CD14-positive monocyte (primary cell): ENCODE measurements at regions not wholly inside any gene's neighbourhood (a gene's known extent, or its start where the extent isn't known, plus 50 kb on each side); places are given as distances from the start of the nearest gene placed in this dataset.

Source experiments
- DNase-seq, 3 donors: peaks; one replicate each; pipeline ENCODE4 v3.0.0-alpha.2; 2011 to 2022
- H2AFZ ChIP-seq: 2 replicates; pipeline ENCODE4 v1.6.0; 2012; ENCODE audit warnings: mild to moderate bottlenecking, low read depth, low read length, inconsistent platforms; ENCODE audit not compliant: insufficient read depth, poor library complexity, severe bottlenecking
- H3K27ac ChIP-seq, 2 donors: 1 replicate in 1 of 2; 2 replicates in 1 of 2; pipeline ENCODE4 v1.5.1; 2012 to 2013; ENCODE audit warnings: low read length in 2 of 2, control low read depth in 1 of 2, inconsistent platforms in 1 of 2, low read depth in 1 of 2, mild to moderate bottlenecking in 1 of 2
- H3K27me3 ChIP-seq, 2 donors: one replicate each; pipeline versions ENCODE4 v1.6.0 to v1.6.1; 2011 to 2013; ENCODE audit warnings: low read length in 2 of 2; ENCODE audit not compliant: control insufficient read depth in 2 of 2, insufficient read depth in 2 of 2
- H3K36me3 ChIP-seq, 2 donors: replicated peaks in 1 of 2; 1 replicate in 1 of 2; 2 replicates in 1 of 2; pipeline versions ENCODE4 v1.5.1 to v1.6.1; 2012 to 2013; ENCODE audit warnings: low read length in 2 of 2, control low read depth in 1 of 2, inconsistent platforms in 1 of 2, mild to moderate bottlenecking in 1 of 2; ENCODE audit not compliant: insufficient read depth in 2 of 2, control insufficient read depth in 1 of 2
- H3K4me1 ChIP-seq, 2 donors: 1 replicate in 1 of 2; 2 replicates in 1 of 2; pipeline versions ENCODE4 v1.5.1 to v1.6.1; 2012 to 2013; ENCODE audit warnings: low read length in 2 of 2, control low read depth in 1 of 2, inconsistent platforms in 1 of 2, mild to moderate bottlenecking in 1 of 2, moderate library complexity in 1 of 2; ENCODE audit not compliant: insufficient read depth in 2 of 2, control insufficient read depth in 1 of 2
- H3K4me2 ChIP-seq: replicated peaks from 2 replicates; pipeline ENCODE3; 2012; ENCODE audit warnings: low read length, moderate library complexity, mild to moderate bottlenecking; ENCODE audit not compliant: poor library complexity, severe bottlenecking; ENCODE audit errors: extremely low read depth
- H3K4me3 ChIP-seq, 3 experiments: fragments of 200-600 bp in 1 of 3; sonication (generic) in 1 of 3; replicated peaks in 1 of 3; 1 replicate in 2 of 3; 2 replicates in 1 of 3; pipeline ENCODE4 v1.5.1; 2011 to 2013; ENCODE audit warnings: low read length in 3 of 3, mild to moderate bottlenecking in 3 of 3, control low read depth in 2 of 3, low read depth in 2 of 3, inconsistent platforms in 1 of 3, moderate library complexity in 1 of 3
- H3K79me2 ChIP-seq: 2 replicates; pipeline ENCODE4 v1.6.0; 2012; ENCODE audit warnings: mild to moderate bottlenecking, control low read depth, inconsistent platforms, low read length, moderate library complexity; ENCODE audit not compliant: insufficient read depth
- H3K9ac ChIP-seq: 2 replicates; pipeline ENCODE4 v1.6.0; 2017; ENCODE audit warnings: low read length, mild to moderate bottlenecking; ENCODE audit not compliant: insufficient read depth, poor library complexity, severe bottlenecking
- H3K9me3 ChIP-seq, 2 donors: replicated peaks in 1 of 2; 1 replicate in 1 of 2; 2 replicates in 1 of 2; pipeline versions ENCODE4 v1.5.1 to v1.6.1; 2012 to 2013; ENCODE audit warnings: low read length in 2 of 2, control low read depth in 1 of 2; ENCODE audit not compliant: control insufficient read depth in 1 of 2, insufficient read depth in 1 of 2
- H4K20me1 ChIP-seq: 2 replicates; pipeline ENCODE4 v1.6.0; 2012; ENCODE audit warnings: mild to moderate bottlenecking, low read length, control low read depth, moderate library complexity; ENCODE audit not compliant: insufficient read depth
- H3K27ac Mint-ChIP-seq, 7 donors: one replicate each; pipeline ENCODE4 v1.8.0; 2020; ENCODE audit warnings: mild to moderate bottlenecking in 7 of 7, mixed read lengths in 7 of 7, moderate library complexity in 6 of 7, inconsistent platforms in 2 of 7
- H3K27me3 Mint-ChIP-seq, 3 donors: one replicate each; pipeline ENCODE4 v1.8.0; 2021 to 2022; ENCODE audit warnings: low read depth in 3 of 3, mild to moderate bottlenecking in 3 of 3, mixed read lengths in 3 of 3, moderate library complexity in 3 of 3, inconsistent platforms in 1 of 3
- H3K36me3 Mint-ChIP-seq, 2 donors: one replicate each; pipeline ENCODE4 v1.8.0; 2020; ENCODE audit warnings: mixed read lengths in 2 of 2, inconsistent platforms in 1 of 2, mild to moderate bottlenecking in 1 of 2
- H3K4me1 Mint-ChIP-seq: one replicate; pipeline ENCODE4 v1.8.0; 2020; ENCODE audit warnings: mild to moderate bottlenecking, mixed read lengths
- H3K4me3 Mint-ChIP-seq, 2 donors: one replicate each; pipeline ENCODE4 v1.8.0; 2020; ENCODE audit warnings: mild to moderate bottlenecking in 2 of 2, mixed read lengths in 2 of 2, moderate library complexity in 1 of 2
- H3K9me3 Mint-ChIP-seq, 7 donors: one replicate each; pipeline ENCODE4 v1.8.0; 2020 to 2022; ENCODE audit warnings: mixed read lengths in 7 of 7, mild to moderate bottlenecking in 6 of 7, moderate library complexity in 6 of 7, inconsistent platforms in 2 of 7
- CTCF ChIP-seq: fragments of 200-600 bp; IDR thresholded peaks from one replicate; pipeline ENCODE4 v1.8.0; 2022; ENCODE audit warnings: antibody characterized with exemption, mild to moderate bottlenecking
- WGBS: methylation state at CpG from one replicate; pipeline ENCODE4 v1.1.5; 2013; ENCODE audit warnings: missing lambda C conversion rate; ENCODE audit not compliant: insufficient coverage; 5-methylcytosine and 5-hydroxymethylcytosine counted together
- intact Hi-C, 2 donors: fragments of 100-400 bp; cut with micrococcal nuclease; formaldehyde crosslinking; loops; one replicate each; pipeline versions ENCODE4 v1.15.0 to v1.15.1; 2023

DNA sequence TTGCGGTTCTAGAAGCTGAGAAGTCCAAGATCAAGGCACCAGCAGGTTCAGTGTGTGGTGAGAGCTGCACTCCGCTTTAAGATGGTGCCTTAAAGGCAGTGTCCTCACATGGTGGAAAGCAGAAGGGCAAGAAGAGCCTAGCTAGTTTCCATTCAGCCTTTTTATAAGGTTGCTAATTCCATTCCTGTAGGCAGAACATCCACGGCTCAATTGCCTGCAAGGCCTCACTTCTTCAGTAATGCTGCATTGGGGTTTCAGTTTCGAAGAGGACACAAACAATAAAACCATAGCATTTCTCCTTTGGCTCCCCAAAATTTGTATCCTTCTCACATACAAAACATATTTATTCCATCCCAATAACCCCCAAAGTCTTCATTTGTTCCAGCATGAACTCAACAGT, 109.5 kb upstream of the KCND2 start:
- no peaks in the 10 kb centered on the region for H3K27me3 Mint-ChIP-seq
- no peaks in the 10 kb centered on the region for H3K36me3 Mint-ChIP-seq
- no peaks in the 10 kb centered on the region for H4K20me1 ChIP-seq
- no peak for DNase-seq
- H3K9me3 ChIP-seq, result peaks cover 0 to 3% of the 10 kb centered on the region in 2 donors
- 82% methylated on average over 2 of the region's 4 CpGs for WGBS
- intact Hi-C loops, result no loop called here
- peaks cover 0 to 5% (median 0%) of the 10 kb centered on the region in 7 donors for H3K9me3 Mint-ChIP-seq
- no peak overlapping the region for H3K27ac ChIP-seq
- no peaks in the 10 kb centered on the region for H3K4me1 ChIP-seq
- TF ChIP-seq CTCF, result no peak
- H3K27ac Mint-ChIP-seq, result no peak overlapping the region
- no peaks in the 10 kb centered on the region for H3K27me3 ChIP-seq
- no peak overlapping the region for H3K4me2 ChIP-seq
- H3K36me3 ChIP-seq, result no peaks in the 10 kb centered on the region
- no peaks in the 10 kb centered on the region for H3K79me2 ChIP-seq
- no peak overlapping the region for H3K9ac ChIP-seq
- no peak overlapping the region for H2AFZ ChIP-seq
- no peak overlapping the region for H3K4me3 Mint-ChIP-seq
- no peak overlapping the region for H3K4me3 ChIP-seq
- no peaks in the 10 kb centered on the region for H3K4me1 Mint-ChIP-seq

DNA sequence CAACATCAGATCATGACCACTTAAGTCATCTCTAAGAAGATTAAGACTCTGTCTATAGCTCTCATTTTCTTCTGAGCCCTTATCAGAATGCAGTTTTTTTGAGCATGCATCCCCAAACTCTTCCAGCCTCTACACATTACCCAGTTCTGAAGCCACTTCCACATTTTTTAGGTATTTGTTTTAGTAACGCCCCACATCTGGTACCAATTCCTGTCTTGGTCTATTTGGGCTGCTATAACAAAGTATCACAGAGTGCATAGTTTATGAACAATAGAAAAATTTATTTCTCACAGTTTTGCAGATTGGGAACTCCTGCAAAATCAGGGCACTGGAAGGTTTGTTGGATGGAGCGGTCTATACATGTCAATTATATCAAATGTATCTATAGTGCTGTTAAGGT, 107.7 kb upstream of the KCND2 start:
- Histone ChIP-seq H4K20me1 (no peaks in the 10 kb centered on the region), H3K9ac (no peak overlapping the region), H2AFZ (no peak overlapping the region), H3K36me3 (no peaks in the 10 kb centered on the region), H3K4me3 (no peak overlapping the region), H3K9me3 (peaks cover 0 to 3% of the 10 kb centered on the region in 2 donors), H3K4me1 (no peaks in the 10 kb centered on the region), H3K27me3 (no peaks in the 10 kb centered on the region), H3K79me2 (no peaks in the 10 kb centered on the region), H3K27ac (no peak overlapping the region), H3K4me2 (no peak overlapping the region)
- intact Hi-C loops, result no loop called here
- WGBS, result no CpG with 5 or more reads among the region's 2 CpGs
- Mint-ChIP-seq H3K4me1 (no peaks in the 10 kb centered on the region), H3K27ac (no peak overlapping the region), H3K4me3 (no peak overlapping the region), H3K27me3 (peaks cover 0 to 2% (median 0%) of the 10 kb centered on the region in 3 donors), H3K36me3 (no peaks in the 10 kb centered on the region), H3K9me3 (peaks cover 0 to 5% (median 0%) of the 10 kb centered on the region in 7 donors)
- DNase-seq, result no peak
- no peak for TF ChIP-seq CTCF
